Globus pallidus (tissue), 1 donor: ENCODE measurements at regions not wholly inside any gene's neighbourhood (a gene's known extent, or its start where the extent isn't known, plus 50 kb on each side); places are given as distances from the start of the nearest gene placed in this dataset.

ENCODE experiments used
- DNase-seq: peaks from one replicate; pipeline ENCODE4 v3.0.0-alpha.2; 2015; ENCODE audit warnings: low spot score

DNA sequence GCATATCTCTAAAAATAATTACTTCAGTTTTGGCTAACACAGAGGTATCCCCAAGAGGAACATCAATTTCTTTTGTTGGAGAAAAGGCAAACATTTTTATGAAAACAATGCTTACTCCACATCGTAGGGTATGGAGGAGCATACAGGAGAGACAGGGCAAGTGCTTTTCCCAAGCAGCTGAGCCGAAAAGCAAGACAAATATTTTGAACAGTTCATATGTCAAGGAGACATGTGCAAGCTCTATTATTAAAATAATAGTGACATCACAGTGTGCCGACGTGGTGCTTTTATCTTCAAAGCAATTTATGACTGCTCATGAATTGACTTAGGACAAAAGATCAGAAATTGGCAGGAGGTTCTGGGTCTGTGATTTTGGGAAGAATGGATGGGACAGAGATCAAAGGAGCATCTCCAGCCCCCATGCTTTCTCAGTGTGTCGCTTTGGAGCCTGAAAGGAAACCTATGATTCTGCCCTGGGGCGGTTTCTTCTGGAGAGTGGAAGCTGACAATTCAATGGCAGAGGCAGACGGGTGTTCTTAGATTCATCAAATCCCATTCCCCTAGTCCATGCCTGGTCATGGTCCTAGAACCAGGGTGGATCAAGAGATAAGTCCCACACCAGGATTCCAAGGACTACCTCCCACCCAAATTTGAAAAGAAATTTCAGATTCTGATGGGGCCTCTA, 97.1 kb downstream of the JCAD start:
- no peak for DNase-seq

GRCh38 chr10:29961351-29961750, 98.0 kb downstream of the JCAD start:
- no peak for DNase-seq

DNA sequence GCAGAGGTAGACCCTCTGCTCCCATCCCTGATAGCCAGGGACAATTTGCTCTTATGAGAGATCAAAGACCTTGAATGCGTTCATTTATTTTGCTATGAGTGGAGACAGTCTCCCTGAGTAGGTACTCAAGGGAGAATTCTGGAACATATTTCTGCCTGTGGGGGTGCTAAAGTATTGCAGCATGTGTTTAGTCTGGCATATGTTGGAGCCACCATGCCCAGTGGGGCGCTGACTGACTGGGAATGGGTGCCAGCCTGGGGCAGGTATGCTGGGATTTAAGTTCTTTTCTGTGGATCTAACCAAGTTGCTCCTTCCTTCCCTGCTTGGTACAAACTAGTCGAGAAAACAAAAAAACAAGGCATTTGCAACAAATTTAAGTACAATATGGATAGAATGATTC, 99.1 kb downstream of the JCAD start:
- DNase-seq = no peak

DNA sequence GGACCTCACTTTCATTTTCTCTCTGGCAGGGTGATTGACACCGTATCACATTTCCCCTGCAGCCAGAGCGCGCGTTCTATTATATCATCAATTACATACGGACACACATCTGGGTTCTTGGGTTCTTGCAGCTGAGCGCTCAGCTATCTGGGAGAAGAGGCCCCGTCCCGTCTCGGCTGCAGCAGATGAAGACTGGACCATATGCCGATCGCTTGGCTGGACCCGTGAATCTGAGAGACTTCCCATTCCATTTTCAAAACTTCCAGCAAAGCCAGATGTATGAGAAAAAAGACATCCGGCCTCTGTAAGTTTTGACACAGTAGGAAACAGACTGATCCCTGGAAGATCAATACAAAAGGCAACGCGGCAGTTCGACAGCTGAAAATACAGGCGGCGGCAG, 99.8 kb downstream of the JCAD start:
- no peak for DNase-seq

DNA sequence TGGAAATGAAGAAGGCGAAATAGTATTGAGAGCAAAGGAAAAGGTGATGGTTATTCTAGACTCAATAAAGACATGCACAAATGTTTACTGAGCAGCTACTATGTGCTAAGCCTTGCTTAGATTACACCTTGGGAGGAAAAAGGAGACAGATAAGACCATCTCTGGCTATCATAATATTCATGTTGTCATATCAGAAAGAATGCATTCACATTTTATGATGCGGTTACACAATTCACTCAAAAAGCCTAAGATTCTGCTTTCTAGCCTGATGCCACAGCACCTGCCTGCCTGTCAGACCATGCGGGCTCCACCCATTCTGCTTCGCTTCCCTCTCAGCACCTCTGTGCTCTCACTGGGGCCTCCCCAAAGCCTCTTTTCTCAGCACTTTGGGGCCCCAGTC, 100.9 kb downstream of the JCAD start:
- no peak for DNase-seq

GRCh38 chr10:29957907-29958331, 101.5 kb downstream of the JCAD start:
- DNase-seq = no peak

- DNase-seq = no peak
These were observed 102.2 kb downstream of the JCAD start for GRCh38 chr10:29957236-29957635.

DNA sequence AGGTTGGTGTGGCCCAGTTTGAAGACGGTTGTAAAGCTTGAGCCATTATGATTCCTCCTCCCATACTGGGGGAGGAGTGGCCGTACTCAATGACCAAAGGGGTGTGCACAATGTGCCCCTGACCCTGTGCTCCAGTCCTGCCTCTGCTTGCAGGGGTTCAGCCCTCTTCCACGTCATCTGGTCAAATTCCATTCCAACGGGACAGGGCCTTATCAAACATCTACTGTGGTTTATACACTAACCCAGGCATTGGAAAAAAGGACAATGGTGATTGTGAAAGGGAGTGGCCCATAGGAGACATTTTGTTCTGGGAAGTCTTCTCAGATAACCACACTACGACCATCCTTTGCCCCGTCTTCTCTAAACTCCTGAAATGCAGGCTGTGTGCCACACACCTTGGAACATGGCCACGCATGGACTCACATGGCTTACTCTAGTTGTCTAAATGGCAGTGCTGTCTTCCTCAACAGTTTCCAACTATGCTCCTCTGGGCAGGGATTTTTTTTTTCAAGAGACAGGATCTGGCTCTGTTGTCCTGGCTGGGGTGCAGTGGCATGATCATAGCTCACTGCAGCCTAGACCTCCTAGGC, 103.0 kb downstream of the JCAD start:
- no peak for DNase-seq

GRCh38 chr10:29955329-29955935, 104.0 kb downstream of the JCAD start:
- DNase-seq = no peak

DNA sequence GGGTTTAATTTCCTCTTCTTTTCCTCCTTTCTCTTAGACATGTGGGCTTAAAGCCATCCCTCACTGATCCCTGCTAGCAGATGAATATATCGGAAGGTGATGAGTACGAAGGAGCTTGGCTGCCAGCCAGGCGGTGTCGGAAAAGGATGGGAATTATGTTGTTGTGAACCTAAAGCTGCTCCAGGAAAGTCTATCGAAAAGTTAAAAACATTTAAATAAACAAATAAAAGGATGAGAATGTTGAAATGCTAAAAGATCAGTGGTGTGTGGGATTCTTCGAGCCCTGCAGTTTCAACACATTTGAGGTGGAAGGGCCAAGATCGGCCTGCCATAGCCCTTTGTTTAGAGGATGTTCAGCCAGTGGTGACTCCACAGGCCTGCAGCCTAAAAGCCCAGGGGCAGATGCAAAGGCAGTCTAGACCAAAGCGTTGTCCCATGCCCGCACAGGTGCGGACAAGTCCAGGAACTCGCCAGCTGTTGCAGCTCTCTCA, 107.9 kb downstream of the JCAD start:
- DNase-seq = no peak

GRCh38 chr10:29950391-29950790, 109.0 kb downstream of the JCAD start:
- no peak for DNase-seq

GRCh38 chr10:29949411-29950011, 109.9 kb downstream of the JCAD start:
- DNase-seq = no peak

DNA sequence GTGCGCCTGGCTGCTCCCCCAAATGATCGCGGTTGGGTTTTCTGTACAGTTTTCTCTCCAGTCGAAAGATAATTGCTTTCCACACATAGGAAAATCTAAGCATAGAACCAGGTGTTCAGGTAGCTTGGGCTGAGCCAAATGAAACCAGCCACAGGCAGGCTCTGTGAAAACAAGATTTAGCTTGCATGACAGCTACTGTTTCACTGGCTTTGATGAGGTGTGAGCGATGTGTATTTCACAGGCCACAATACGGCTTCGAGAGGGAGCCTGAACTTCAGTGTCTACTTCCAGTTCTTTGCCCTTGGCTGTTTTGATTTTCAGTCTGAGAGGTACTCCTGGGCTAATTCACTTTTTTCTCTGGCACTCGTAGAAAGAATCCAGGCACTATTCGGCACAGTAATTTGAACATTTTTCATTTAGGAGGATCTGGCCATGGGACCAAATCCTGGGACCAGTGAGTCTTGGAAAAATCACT, 110.5 kb downstream of the JCAD start:
- DNase-seq = no peak

DNA sequence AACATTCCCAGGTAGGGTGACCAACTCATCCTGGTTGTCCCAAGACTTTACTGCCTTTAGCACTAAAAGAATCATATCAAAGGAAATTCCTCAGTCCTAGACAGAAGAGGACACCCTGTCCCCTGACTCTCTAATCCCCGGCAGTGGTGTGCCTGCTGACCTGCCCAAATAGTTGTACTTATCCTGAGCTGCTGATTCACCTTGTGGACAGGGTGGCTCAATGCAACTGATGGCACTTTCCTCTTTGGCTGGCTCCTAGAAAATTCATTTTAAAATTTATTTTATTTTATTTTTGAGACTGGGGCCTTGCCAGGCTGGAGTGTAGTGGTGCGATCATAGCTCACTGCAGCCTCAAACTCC, 111.7 kb downstream of the JCAD start:
- DNase-seq = no peak

DNA sequence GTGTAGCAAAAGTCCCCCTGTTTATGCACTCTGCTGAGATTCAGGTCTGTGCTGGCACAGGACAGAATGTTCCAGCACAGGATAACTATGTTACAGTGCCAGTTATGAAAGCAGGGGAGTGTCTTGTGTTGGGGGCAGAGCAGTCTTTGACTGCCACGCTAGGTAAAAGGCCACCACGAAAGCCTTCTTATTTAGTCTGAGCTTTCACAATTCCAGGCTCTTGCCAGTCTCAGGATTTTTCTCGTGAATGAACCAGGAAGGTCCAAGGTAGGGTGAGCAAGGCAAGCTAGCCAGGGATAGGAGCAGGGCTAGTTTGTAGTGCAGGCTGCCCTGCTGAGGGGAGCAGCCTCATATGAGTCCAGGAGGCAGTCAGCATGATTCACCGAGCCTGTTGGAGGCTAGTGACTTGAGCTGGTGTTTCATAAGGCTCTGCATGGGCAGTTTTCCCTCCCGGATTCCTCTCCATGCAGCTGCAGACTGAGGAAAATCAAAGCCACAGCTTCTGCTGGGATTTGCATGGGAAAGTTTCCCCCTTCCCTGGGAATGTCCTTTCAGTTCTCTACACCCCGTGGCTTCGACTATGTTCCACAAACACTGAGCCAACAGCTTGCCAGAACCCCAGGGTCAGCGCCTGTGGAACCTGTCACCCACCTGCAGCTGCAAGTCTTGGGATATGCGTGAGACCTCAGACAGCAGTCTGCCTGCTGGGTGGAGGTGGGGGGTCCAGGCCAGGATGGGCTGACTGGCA, 112.3 kb downstream of the JCAD start:
- peak; percentile 3 for DNase-seq

- no peak for DNase-seq
These were observed 112.8 kb downstream of the JCAD start for GRCh38 chr10:29946614-29946952.

DNA sequence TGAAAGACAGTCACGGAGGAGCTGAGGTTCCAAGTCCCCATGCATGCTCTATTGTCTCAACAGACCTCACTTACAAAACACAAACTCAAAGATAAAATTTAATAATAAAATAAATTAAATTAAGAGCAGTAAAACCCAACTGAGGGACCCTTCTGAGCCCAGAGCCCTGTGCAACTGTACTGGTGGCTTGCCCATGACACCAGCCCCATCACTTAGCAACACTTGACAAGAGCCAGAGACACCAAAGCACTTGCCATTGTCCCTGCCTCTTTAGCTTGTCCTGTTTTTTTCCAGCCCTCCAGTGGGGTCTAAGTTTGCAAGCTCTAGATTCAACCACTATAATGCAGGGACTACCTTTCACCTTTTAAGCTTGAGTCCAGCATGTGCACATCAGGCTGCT, 117.9 kb downstream of the JCAD start:
- DNase-seq = no peak

GRCh38 chr10:29932991-29933390, 126.4 kb downstream of the JCAD start:
- no peak for DNase-seq

- no peak for DNase-seq
These were observed 127.6 kb downstream of the JCAD start for GRCh38 chr10:29931833-29932232.

DNA sequence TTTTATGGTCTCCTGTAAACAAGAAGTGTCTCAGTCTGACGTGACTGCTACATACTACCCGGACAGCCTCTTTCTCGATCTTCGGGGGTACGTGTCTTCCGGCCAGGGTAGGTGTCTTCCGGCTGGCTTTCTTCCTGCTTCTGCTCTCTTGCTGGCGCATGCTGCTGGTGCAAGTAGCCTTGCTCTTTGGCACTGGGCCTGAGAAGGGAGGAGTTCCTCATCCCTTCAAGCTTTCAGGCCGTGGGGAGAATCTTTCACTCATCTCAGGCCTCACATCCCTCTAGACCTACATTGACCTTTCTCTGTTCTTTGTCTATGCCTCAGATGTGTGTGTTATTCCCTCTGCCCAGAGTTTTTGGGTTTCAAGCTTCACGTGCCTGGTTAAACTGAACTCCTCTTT, 130.4 kb downstream of the JCAD start:
- no peak for DNase-seq

GRCh38 chr10:29926693-29927048, 132.7 kb downstream of the JCAD start:
- no peak for DNase-seq
